HT1080 (cell line): ENCODE measurements at regions not wholly inside any gene's neighbourhood (a gene's known extent, or its start where the extent isn't known, plus 50 kb on each side); places are given as distances from the start of the nearest gene placed in this dataset.
A peak's percentile ranks its signal among the peaks of the same experiment; 100 is the strongest.
"Not testable (repeated sequence)": the region's sequence is repeated elsewhere in the genome, so short reads cannot be mapped to it uniquely, and the experiment has no call there.

Experiments used
- DNase-seq: peaks from one replicate; pipeline ENCODE4 v3.0.0-alpha.2; 2015; ENCODE audit warnings: low read depth

- DNase-seq, result no peak
Measured at GRCh38 chr1:198932351-198932991, 293.6 kb downstream of the PTPRC start.

GRCh38 chr1:198933515-198934222, 294.8 kb downstream of the PTPRC start:
- no peak for DNase-seq

GRCh38 chr1:198934426-198934825, 295.6 kb downstream of the PTPRC start:
- no peak for DNase-seq

GRCh38 chr1:198934901-198935305, 296.1 kb downstream of the PTPRC start:
- DNase-seq, result no peak

DNA sequence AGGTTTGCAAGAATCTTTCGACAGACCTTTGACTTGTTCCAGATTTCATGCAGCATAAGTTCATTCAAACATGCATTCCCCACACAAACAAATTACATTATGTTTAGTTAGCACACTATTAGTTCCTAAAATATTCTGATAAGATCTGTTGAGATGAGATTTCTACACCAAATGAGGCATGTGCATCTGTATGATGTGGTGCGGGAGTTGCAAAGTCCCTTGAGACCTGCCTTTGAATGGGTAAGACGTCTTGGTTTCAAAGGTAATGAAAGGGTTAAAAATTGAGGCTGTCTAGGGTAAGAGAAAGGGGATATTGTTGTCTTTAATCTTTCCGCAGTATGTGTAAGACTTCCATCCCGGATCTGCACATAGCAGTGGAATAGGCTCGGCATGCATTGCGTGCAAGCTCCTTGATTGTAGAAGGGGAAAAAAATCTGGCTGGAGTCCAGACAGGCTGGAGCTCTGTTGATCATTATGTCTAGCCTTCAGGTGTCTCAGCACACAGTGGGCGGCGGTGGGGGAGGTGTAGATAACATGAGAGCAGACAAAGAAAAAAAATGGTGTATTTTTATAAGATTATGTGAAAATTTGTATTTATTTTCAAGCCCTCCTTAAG, 296.6 kb downstream of the PTPRC start:
- DNase-seq, result no peak

DNA sequence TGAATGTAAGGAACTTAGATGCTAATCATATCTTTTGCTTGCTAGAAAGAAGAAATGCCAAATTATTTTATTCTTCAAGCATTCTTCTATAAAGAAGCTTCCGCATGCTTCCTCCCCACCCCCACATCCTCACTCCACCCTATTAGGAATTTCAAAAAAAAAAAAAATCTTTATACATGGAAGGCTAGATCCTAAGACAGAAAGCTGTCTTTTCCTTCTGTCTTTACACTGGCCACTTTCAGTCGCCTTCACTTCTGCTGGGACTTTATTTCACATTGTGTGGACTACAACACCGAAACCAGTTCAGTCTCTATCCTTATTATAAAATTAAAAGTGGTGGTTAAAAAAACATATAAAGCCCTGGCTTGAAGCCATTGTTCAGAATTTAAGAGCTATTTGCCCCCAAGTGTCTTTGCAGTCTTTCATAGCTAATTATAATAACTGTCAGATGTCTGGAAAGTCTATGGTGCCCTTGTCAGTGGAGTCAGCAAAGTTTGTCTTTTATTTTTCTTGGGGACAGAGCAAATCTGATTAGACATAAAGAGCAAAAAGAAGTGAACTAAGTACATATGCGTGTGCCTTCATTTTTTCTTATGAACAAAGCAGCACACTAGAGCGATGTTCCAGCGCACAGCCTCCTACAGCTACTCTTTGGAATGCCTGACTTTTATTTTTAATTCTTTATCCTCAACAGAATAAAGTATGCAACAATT, 297.7 kb downstream of the PTPRC start:
- DNase-seq, result no peak

DNA sequence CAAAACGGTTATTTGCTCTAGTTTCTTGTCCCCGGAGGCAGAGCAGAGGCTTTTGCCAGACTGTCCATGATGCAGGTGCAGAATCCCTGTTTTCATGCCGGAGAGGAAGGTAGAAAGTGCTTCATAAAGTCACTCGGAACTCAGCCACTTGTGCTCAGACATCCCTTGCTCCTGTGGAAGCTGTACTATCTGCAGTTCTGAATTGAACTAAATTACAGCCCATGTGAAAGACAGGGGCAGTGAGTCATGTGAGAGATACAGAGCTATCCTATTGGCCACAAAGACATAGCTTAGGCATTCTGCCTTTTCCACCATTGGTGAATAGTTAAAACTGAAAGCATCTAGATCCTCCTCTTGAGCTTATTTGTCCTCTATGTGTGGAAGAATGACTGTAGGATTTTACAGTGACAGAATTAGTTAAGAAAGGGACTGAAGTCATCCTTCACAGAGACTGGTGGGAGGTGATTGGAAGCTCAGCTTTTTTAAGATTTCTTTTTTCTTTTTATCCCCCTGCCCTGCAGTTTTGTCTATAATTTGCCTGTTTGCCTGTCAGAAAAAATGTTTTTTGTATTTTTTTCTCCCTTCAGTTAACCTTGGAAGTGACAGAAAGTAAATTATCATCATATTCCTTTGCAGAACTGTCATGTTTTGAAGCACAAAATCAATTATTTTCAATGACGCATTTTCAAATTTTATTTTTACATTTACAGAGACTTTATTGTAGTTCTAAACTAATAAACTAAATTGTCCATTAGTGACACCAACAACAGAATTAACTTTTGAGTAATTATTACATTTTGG, 298.6 kb downstream of the PTPRC start:
- peak; percentile 9 for DNase-seq

- no peak for DNase-seq
Measured at GRCh38 chr1:198939286-198939685, 300.4 kb downstream of the PTPRC start.

- no peak for DNase-seq
Measured at GRCh38 chr1:198939956-198940355, 301.1 kb downstream of the PTPRC start.

DNA sequence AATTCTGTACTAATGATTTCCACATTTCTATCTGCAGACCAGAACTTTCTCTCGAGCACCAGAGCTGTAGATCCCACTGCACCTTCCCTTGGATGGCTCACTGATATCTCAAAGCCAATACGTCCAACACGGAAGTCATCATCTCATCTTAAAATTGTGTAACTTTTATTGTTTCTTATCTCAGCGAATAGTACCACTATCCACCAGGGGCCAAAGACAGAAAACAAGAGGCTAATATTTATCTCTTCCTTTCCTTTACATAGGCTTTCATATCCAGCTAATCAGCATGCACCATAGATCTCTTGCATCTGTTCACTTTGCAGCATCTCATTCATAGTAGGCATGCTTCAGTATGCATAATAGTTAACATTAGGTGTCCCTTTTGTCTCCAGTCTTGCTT, 303.6 kb downstream of the PTPRC start:
- no peak for DNase-seq

DNA sequence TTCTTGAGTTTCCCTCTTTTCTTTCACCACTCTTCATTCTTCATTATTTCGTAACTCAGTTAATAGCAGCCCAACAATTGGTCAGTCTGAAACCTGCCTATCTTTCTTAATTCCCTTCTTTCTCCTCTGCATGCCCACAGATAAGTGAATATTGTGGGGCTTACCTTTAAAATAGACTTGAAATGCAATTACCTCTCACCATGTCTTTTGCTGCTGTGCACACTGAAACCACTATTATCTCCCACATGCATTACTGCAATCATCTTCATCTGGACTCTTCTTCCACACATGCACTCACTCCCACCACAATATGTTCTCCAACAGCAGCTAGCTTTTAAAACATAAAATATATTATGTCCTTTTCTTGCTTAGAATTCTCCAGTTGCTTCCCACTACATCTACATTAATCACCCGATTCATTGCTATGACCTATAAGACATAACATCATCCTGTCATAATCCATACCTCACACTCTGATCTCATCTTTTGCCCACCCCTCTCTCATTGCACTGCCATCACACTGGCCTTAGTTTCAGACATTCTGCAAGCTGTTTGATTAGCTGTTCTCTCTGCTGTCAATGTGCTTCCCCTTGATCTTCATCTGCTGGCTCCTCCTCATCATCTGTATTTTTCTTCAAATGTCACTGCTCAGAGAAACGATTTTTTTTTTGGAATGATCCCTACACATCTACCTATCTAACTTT, 304.8 kb downstream of the PTPRC start:
- DNase-seq, result no peak

DNA sequence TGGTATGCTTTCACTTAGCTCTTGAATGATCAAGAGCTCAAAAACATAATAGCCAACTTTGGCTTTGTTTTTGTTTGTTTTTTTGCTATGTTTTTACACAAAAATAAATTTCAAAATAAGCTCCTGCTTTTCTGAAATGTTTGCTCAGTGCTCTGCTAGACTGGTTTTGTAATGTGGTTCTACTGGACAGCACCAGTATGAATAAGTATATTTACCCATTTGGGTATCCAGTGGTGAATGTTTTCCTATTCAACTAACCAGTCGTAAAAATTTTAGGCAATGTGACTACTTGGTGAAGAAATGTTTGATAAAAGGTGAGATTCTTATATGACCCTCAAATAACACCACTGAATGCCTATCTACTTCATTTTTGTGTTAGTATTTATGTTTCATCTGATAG, 308.6 kb downstream of the PTPRC start:
- DNase-seq, result no peak

DNA sequence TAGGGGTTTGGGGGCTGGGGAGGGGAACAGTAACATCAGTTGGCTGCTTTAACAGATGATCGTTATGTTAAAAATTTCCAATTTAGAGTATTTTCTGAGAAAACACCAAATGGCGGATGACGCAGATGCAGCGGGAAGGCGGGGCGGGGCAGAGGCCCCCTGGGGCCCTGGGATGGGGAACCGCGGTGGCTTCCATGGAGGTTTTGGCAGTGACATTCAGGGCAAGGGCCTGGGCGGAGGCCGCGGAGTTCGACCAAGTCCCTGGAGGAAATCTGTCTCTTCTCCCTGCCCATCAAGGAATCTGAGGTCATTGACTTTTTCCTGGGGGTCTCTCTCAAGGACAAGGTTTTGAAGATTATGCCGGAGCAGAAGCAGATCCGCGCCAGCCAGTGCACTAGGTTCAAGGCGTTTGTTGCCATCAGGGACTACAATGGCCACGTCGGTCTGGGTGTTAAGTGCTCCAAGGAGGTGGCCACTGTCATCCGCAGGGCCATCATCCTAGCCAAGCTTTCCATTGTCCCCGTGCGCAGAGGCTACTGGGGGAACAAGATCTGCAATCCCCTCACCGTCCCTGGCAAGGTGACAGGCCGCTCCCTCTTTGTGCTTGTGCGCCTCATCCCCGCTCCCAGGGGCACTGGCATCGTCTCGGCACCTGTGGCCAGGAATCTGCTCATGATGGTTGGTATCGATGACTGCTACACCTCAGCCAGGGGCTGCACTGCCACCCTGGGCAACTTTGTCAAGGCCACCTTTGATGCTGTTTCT, 310.2 kb downstream of the PTPRC start:
- no peak for DNase-seq

- no peak for DNase-seq
Measured at GRCh38 chr1:198950036-198950435, 311.2 kb downstream of the PTPRC start.

DNA sequence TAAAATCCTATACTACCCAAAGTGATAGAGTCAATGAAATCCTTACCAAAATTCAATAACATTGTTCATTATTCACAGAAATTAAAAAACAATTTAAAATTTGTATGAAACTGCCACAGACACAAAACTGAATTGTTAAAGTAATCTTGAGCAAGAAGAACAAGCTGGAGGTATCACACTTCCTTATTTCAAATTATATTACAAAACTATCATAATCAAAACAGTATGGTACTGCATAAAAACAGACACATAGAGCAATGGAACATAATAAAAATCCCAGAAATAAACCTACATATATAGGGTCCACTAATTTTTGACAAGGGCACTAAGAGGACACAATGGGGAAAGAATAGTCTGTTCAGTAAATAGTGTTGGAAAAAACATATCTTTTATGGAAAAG, 316.2 kb downstream of the PTPRC start:
- no peak for DNase-seq

- no peak for DNase-seq
Measured at GRCh38 chr1:198957044-198957443, 318.2 kb downstream of the PTPRC start.

DNA sequence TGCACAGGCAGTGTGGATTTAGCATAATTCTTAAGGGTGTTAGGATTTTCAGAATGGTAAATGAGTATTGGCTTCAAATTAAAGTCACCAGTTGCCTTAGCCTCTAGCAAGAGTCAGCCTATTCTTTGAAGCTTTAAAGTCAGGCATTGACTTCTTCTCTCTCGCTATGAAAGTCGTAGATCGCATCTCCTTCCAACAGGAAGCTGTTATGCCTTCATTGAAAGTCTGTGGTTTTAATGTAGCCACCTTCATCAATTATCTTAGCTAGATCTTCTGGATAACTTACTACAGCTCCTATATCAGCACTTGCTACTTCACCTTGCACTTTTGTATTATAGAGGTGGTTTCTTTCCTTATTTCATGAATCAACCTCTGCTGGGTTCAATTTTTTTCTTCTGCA, 320.2 kb downstream of the PTPRC start:
- DNase-seq, result no peak

DNA sequence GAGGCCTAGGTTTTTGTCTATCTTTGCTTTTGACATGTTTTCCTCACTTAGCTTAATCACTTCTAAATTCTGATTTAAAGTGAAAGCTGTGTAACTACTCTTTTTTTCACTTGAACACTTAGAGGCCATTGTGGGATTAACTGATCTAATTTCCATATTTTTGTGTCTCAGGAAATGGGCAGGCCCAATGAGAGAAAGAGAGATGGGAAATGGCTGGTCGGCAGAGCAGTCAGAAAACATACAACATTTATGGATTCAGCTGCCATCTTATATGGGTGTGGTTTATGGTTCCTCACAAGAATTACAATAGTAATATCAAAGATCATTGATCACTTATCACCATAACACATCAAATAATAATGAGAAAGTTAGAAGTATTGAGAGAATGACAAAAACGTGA, 320.8 kb downstream of the PTPRC start:
- no peak for DNase-seq

DNA sequence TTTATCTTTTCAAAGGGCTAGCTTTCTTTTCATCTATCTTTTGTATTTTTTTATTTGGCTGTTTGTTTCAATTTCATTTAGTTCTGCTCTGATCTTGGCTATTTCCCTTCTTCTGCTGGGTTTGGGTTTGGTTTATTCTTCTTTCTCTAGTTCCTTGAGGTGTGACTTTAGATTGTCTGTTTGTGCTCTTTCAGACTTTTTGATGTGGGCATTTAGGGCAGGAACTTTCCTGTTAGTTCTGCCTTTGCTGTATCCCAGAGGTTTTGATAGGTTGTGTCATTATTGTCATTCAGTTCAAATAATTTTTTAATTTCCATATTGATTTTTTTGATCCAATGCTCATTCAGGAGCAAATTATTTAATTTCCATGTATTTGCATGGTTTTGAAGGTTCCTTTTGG, 325.0 kb downstream of the PTPRC start:
- not testable (repeated sequence) for DNase-seq

- DNase-seq, result no peak
Measured at GRCh38 chr1:198966519-198966918, 327.7 kb downstream of the PTPRC start.
